ENCODE measurements at regions not wholly inside any gene's neighbourhood (a gene's known extent, or its start where the extent isn't known, plus 50 kb on each side); places are given as distances from the start of the nearest gene placed in this dataset.

GRCh38 chr5:174799121-174799520, 74.7 kb downstream of the MSX2 start:
- H3K4me1 Mint-ChIP-seq, result no peaks in the 10 kb centered on the region
- H3K27me3 ChIP-seq (ENCODE audit: control insufficient read depth, insufficient read depth, low read length, poor library complexity, severe bottlenecking), result no peaks in the 10 kb centered on the region
- no peaks in the 10 kb centered on the region for H3K4me1 ChIP-seq (ENCODE audit: control insufficient read depth, insufficient read depth, low read length)
- no peak overlapping the region for H3K4me3 Mint-ChIP-seq
- H3K9ac ChIP-seq (ENCODE audit: extremely low read depth, low read length, poor library complexity, severe bottlenecking), result no peak overlapping the region
- H3K9me3 Mint-ChIP-seq, result peaks cover 6% of the 10 kb centered on the region
- no peak overlapping the region for H3K4me3 ChIP-seq (ENCODE audit: low read length)
- no peak for DNase-seq
- H3K27ac ChIP-seq (ENCODE audit: low read depth, low read length), result no peak overlapping the region
- no peak for TF ChIP-seq CTCF (conservative IDR thresholded peaks at IDR 0.05)
- peaks cover 9% of the 10 kb centered on the region for H3K9me3 ChIP-seq (ENCODE audit: control insufficient read depth, low read length)
- no peaks in the 10 kb centered on the region for H3K27me3 Mint-ChIP-seq (ENCODE audit: insufficient read depth)
- H3K27ac Mint-ChIP-seq, result no peak overlapping the region
- no peaks in the 10 kb centered on the region for H3K36me3 Mint-ChIP-seq (ENCODE audit: low read depth)
- 81 to 84% methylated on average over 6 to 8 of the region's 8 CpGs for WGBS, 2 experiments (ENCODE audit: insufficient coverage in 1 of 2, insufficient read length in 1 of 2)
- H3K36me3 ChIP-seq (ENCODE audit: control insufficient read depth, insufficient read depth, low read length), result no peaks in the 10 kb centered on the region

GRCh38 chr5:174798551-174798951, 74.2 kb downstream of the MSX2 start:
- Histone ChIP-seq H3K9me3 (ENCODE audit: control insufficient read depth, low read length) (peaks cover 9% of the 10 kb centered on the region), H3K4me1 (ENCODE audit: control insufficient read depth, insufficient read depth, low read length) (no peaks in the 10 kb centered on the region), H3K27ac (ENCODE audit: low read depth, low read length) (no peak overlapping the region), H3K27me3 (ENCODE audit: control insufficient read depth, insufficient read depth, low read length, poor library complexity, severe bottlenecking) (peaks cover under 1% of the 10 kb centered on the region), H3K4me3 (ENCODE audit: low read length) (no peak overlapping the region), H3K36me3 (ENCODE audit: control insufficient read depth, insufficient read depth, low read length) (no peaks in the 10 kb centered on the region), H3K9ac (ENCODE audit: extremely low read depth, low read length, poor library complexity, severe bottlenecking) (no peak overlapping the region)
- TF ChIP-seq CTCF (conservative IDR thresholded peaks at IDR 0.05), result no peak
- H3K4me1 Mint-ChIP-seq, result peaks cover under 1% of the 10 kb centered on the region
- 93 to 95% methylated on average over 7 of the region's 7 CpGs for WGBS, 2 experiments (ENCODE audit: insufficient coverage in 1 of 2, insufficient read length in 1 of 2)
- no peak overlapping the region for H3K27ac Mint-ChIP-seq
- peaks cover 6% of the 10 kb centered on the region for H3K9me3 Mint-ChIP-seq
- H3K4me3 Mint-ChIP-seq, result no peak overlapping the region
- H3K27me3 Mint-ChIP-seq (ENCODE audit: insufficient read depth), result no peaks in the 10 kb centered on the region
- H3K36me3 Mint-ChIP-seq (ENCODE audit: low read depth), result no peaks in the 10 kb centered on the region
- no peak for DNase-seq

GRCh38 chr5:174796711-174797192, 72.4 kb downstream of the MSX2 start:
- Histone ChIP-seq H3K9ac (ENCODE audit: extremely low read depth, low read length, poor library complexity, severe bottlenecking) (no peak overlapping the region), H3K4me3 (ENCODE audit: low read length) (no peak overlapping the region), H3K27me3 (ENCODE audit: control insufficient read depth, insufficient read depth, low read length, poor library complexity, severe bottlenecking) (peaks cover 12% of the 10 kb centered on the region), H3K4me1 (ENCODE audit: control insufficient read depth, insufficient read depth, low read length) (no peaks in the 10 kb centered on the region), H3K27ac (ENCODE audit: low read depth, low read length) (no peak overlapping the region), H3K9me3 (ENCODE audit: control insufficient read depth, low read length) (peaks cover 9% of the 10 kb centered on the region), H3K36me3 (ENCODE audit: control insufficient read depth, insufficient read depth, low read length) (no peaks in the 10 kb centered on the region)
- WGBS, 2 experiments (ENCODE audit: insufficient coverage in 1 of 2, insufficient read length in 1 of 2), result 93 to 96% methylated on average over 6 to 7 of the region's 7 CpGs
- DNase-seq, result no peak
- H3K4me1 Mint-ChIP-seq, result peaks cover 4% of the 10 kb centered on the region
- no peak overlapping the region for H3K27ac Mint-ChIP-seq
- H3K9me3 Mint-ChIP-seq, result peaks cover 6% of the 10 kb centered on the region
- no peaks in the 10 kb centered on the region for H3K36me3 Mint-ChIP-seq (ENCODE audit: low read depth)
- no peak overlapping the region for H3K4me3 Mint-ChIP-seq
- H3K27me3 Mint-ChIP-seq (ENCODE audit: insufficient read depth), result peaks cover 11% of the 10 kb centered on the region
- no peak for TF ChIP-seq CTCF (conservative IDR thresholded peaks at IDR 0.05)

Data from endodermal cell (in vitro differentiated cells).